ENCODE measurements at regions not wholly inside any gene's neighbourhood (a gene's known extent, or its start where the extent isn't known, plus 50 kb on each side); places are given as distances from the start of the nearest gene placed in this dataset.

DNA sequence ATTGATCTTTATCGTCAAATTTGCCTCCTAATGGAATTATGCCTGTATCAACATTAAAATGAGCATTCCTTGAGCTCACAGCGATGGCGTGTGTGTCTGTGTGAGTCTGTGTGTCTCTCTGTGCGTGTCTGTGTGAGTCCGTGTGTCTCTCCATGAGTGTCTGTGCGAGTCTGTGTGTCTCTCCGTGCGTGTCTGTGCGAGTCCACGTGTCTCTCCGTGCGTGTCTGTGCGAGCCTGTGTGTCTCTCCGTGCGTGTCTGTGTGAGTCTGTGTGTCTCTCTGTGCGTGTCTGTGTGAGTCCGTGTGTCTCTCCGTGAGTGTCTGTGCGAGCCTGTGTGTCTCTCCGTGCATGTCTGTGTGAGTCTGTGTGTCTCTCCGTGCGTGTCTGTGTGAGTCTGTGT lies 326.5 kb upstream of the B3GAT1 start:
- Mint-ChIP-seq H3K9me3 (no peaks in the 10 kb centered on the region), H3K27me3 (peaks cover under 1% of the 10 kb centered on the region), H3K27ac (no peak overlapping the region), H3K36me3 (no peaks in the 10 kb centered on the region), H3K4me3 (no peak overlapping the region), H3K4me1 (peaks cover 7% of the 10 kb centered on the region)
- DNase-seq = no peak
- ATAC-seq (ENCODE audit: low read depth) = no peak
- POLR2A ChIA-PET = no interaction called here

DNA sequence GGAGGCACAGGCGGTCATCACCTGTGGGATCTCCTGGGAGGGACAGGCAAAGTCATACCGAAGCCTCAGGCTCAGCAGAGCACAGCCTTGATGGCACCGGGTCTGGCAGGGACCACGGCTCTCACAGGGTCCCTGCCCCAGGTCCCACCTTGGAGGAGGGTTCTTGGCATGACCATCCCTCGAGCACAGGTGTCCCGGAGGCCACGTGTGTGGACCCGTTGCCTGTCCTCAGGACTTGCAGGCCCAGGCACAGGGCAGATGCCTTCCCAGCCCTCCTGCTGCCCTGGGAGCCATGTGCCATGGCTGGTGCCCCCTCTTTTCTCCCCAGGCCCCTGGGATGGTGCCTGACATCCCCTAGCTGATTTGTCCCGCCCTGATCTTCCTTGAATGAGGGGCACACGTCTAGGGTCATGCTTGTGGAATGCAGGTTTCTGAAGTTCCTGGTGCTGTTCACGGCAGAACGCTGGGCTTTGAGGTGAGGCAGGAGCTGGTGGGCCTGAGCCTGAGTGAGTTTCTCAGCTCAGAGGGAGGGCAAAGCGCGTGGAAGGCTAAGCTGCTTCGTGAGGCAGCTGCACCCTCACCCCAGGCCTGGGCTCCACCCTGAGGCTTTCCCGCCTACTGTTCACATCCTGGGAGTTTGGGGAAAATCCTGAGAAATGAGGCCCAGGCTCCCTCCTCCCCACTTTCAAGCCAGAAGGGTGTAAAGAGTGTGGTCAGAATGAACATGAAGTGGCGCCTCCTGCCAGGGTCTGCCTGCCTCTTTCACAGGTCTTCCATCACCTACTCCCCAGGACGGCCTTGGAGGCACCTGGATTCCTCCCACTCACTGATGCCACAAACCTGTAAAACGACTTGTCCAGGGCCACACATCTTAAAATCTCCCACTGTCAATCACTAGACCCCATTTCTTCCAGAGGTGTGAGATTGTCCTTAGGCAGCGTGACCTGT lies 325.8 kb upstream of the B3GAT1 start:
- H3K4me3 Mint-ChIP-seq = no peak overlapping the region
- POLR2A ChIA-PET = no interaction called here
- H3K27me3 Mint-ChIP-seq = no peaks in the 10 kb centered on the region
- H3K9me3 Mint-ChIP-seq = no peaks in the 10 kb centered on the region
- DNase-seq (no peak), ATAC-seq (ENCODE audit: low read depth) (no peak)
- peaks cover 7% of the 10 kb centered on the region for H3K4me1 Mint-ChIP-seq
- no peak overlapping the region for H3K27ac Mint-ChIP-seq
- no peaks in the 10 kb centered on the region for H3K36me3 Mint-ChIP-seq

DNA sequence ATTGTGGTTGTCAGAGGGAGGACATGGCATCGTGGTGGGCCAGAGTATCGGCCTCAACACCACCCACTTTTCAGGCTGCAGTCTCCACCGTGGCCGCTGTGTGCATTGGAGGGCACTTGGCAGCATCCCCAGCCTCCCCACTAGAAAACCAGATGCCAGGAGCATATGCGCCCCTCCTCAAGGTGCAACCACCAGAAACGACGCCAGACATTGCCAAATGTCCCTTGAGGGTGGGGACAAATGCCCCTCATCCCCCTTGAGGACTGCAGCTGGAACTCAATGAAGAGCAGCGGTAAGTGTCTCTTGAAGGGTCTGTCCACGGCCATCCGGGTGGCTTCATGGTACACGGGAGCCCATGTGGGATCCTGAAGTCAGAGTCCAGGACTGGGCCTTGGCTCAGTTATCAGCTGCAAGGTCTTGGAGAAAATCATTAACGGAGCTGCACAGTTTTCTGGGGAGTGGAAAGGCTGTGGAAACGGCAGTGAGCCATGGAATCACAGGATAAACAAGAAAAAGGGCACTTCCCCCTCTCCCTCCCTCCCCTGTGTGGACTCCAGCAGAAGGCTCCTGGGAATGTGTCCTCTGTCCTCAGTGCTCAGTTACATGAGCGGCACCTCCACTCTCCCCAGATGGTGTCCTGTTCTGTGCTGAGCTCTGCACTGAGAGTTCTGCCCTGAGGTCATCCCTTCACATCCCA lies 324.4 kb upstream of the B3GAT1 start:
- Mint-ChIP-seq H3K36me3 (no peaks in the 10 kb centered on the region), H3K4me3 (no peak overlapping the region)
- DNase-seq = no peak

DNA sequence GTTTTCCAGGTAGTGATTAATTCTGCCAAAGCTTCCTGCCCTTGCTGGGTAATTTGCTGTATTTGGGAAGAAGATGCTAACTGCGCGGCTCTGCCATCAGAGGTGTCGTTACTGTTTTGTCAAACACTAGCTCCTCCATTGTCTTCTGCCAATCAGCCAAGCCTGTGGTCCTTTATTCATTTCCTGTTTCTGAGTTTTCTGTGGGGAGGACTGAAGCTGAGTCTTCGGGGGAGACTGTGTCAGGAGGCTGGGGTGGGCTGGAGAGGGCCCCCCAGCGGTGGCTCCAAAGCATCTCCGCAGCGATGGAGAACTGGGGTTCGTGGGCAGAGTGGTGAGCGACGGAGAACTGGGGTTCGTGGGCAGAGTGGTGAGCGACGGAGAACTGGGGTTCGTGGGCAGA lies 322.9 kb upstream of the B3GAT1 start:
- no peak for DNase-seq
- Mint-ChIP-seq H3K27ac (no peak overlapping the region), H3K4me1 (peaks cover 3% of the 10 kb centered on the region), H3K9me3 (no peaks in the 10 kb centered on the region), H3K27me3 (peaks cover 3% of the 10 kb centered on the region), H3K36me3 (no peaks in the 10 kb centered on the region), H3K4me3 (peak overlapping the region; percentile 51)
- ATAC-seq (ENCODE audit: low read depth) = peak; percentile 22
- POLR2A ChIA-PET = no interaction called here

More for the DNA sequence above, 324.4 kb upstream of the B3GAT1 start:
- Mint-ChIP-seq H3K27me3 (peaks cover 3% of the 10 kb centered on the region), H3K27ac (no peak overlapping the region), H3K4me1 (peaks cover 3% of the 10 kb centered on the region), H3K9me3 (no peaks in the 10 kb centered on the region)
- POLR2A ChIA-PET = no interaction called here
- no peak for ATAC-seq (ENCODE audit: low read depth)

DNA sequence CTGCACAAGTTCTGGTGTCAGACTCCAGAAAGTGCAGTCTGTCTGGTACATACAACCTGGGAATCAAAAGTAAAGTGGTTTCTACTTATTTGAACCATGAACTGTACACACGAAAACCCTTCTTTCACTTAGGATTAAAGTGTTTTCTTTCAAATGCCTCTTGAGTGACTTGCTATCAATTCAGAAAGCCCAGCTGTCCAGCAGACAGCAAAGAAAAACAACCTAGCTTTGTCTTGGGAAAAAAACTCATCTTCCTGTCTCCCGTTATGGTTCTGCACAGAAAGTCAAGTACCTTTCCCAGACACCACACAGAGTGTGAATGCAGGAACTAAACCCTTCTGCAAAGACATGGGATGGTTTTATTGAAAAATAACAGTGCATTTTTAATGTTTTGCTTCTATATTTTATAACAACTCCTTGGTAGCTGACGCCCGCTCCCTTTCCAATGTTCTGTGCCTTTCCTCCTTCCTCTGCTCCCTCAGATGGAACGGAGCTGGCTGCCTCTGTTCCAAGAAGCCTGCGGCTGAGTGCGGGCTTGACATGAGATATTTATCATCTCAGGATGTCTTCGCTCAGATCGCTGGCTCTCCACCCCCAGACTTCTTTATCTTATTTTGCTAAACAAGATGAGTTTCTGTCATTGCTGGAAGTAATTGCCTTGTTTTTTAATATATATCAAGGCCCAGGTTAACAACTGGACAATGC lies 322.3 kb upstream of the B3GAT1 start:
- Mint-ChIP-seq H3K27ac (no peak overlapping the region), H3K9me3 (no peaks in the 10 kb centered on the region), H3K4me3 (no peak overlapping the region), H3K27me3 (peaks cover 3% of the 10 kb centered on the region), H3K36me3 (no peaks in the 10 kb centered on the region), H3K4me1 (peaks cover 3% of the 10 kb centered on the region)
- POLR2A ChIA-PET = no interaction called here
- DNase-seq (no peak), ATAC-seq (ENCODE audit: low read depth) (no peak)

DNA sequence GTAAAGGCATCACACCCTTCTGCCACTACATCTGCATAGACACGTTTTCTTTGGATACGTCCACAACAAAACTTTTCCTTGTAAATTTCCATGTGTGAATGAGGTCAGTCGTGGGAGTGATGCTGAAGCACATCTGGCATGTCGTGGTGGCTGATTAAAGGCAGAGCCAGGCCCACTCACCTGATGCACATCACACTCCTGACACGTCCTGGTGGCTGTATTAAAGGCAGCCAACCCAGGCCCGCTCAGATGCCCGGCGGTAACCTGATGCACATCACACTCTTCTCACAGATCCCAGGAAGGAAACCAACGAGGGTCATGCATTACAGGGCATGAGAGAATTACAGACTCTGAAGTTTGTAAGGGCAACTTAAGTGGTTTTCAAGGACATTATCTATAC lies 321.6 kb upstream of the B3GAT1 start:
- no peak for DNase-seq
- no peak for ATAC-seq (ENCODE audit: low read depth)
- H3K4me3 Mint-ChIP-seq = no peak overlapping the region
- peaks cover 3% of the 10 kb centered on the region for H3K27me3 Mint-ChIP-seq
- no peaks in the 10 kb centered on the region for H3K9me3 Mint-ChIP-seq
- no peak overlapping the region for H3K27ac Mint-ChIP-seq
- POLR2A ChIA-PET = no interaction called here
- H3K36me3 Mint-ChIP-seq = no peaks in the 10 kb centered on the region
- H3K4me1 Mint-ChIP-seq = peaks cover 3% of the 10 kb centered on the region

DNA sequence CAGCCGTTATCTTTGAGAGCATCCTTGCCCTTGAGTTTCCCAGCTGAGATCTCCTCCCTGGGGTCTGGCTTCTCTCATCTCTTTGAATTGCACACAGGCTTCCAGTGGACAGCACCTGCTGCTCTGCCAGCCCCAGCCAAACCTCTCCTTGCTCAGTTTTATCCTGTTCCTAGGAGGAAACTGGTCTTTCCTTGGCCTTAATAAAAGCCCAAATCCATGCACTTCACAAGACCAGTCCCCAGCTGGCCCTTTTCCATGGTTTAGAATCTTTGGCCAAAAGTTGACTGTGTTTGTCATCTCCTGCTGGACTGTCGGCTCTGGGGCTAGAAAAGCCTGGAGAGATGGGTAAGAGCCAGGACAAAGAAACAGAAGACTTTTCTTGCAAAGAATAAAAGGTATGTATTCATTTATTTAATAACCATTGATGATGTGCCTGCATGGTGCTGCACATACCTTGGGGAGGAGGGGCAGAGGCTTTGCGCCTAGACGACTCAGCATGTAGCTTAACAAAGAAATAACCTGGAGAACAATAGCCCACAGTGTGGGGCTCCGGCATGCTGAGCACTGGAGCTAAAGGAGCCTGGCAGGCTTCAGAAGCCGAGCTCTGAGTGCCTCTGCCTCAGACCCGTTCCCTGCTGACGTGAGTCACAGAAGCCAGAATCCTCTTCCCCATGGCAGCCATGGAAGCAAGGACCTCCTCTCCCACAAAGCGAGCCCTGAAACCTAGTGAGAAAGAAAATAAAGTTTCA lies 319.3 kb upstream of the B3GAT1 start:
- DNase-seq (no peak), ATAC-seq (ENCODE audit: low read depth) (no peak)
- peaks cover 6% of the 10 kb centered on the region for H3K27me3 Mint-ChIP-seq
- H3K4me1 Mint-ChIP-seq = peaks cover 3% of the 10 kb centered on the region
- no peak overlapping the region for H3K4me3 Mint-ChIP-seq
- no peaks in the 10 kb centered on the region for H3K36me3 Mint-ChIP-seq
- H3K9me3 Mint-ChIP-seq = no peaks in the 10 kb centered on the region
- POLR2A ChIA-PET = no interaction called here
- no peak overlapping the region for H3K27ac Mint-ChIP-seq

DNA sequence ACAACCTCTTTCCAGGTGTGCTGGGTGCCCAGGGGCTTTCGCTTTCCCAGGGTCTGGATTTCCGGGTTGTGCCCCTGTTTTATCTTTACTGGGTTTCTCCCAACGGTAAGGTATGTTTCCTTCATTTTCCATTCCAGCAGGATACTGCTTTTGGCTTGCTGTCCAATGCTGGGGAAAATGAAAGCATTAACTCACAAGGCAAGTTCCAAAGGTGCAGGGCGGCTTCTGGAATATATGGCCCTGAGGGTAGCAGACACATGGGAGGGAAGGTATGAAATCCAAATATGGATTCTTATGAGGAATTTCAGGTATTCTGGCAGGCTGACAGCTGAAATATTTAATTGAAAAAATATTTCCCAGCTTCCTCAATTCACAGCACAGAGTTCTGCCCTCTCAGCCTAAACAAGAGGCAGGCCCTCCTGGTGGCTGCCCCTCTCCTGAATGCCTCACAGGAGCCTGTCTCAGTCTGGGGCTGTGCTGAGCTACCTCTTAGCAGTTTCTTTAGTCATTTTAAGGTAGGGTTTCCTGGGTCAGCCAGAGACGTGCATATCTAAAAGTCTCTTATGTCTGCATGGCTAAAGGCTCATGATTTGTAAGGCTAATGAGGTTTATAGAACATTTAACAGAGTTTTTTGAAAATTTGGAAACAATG lies 318.6 kb upstream of the B3GAT1 start:
- Mint-ChIP-seq H3K4me1 (peaks cover 3% of the 10 kb centered on the region), H3K4me3 (no peak overlapping the region), H3K36me3 (no peaks in the 10 kb centered on the region), H3K27ac (no peak overlapping the region), H3K27me3 (peaks cover 6% of the 10 kb centered on the region), H3K9me3 (no peaks in the 10 kb centered on the region)
- POLR2A ChIA-PET = no interaction called here
- DNase-seq (no peak), ATAC-seq (ENCODE audit: low read depth) (no peak)

DNA sequence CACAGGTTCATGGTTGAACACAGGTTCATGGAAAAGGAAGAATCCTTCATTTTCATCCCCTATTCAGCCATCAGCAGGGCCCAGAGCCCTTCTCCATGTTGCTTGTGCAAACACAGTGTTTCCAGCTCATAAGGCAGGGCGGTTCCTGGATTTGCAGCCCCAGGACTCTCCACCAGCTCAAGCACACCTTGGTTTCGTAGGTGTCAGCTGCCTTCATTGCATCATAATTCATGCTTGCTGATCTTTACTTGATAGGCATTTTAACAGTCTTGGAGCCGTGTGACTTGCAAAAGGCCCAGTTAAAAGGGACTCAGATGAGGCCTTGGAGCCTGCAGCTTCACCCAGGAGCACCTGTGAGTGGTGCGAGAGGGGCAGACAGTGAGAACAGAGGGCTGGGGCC lies 318.1 kb upstream of the B3GAT1 start:
- Mint-ChIP-seq H3K9me3 (no peaks in the 10 kb centered on the region), H3K36me3 (no peaks in the 10 kb centered on the region), H3K4me1 (peaks cover 3% of the 10 kb centered on the region), H3K4me3 (no peak overlapping the region), H3K27ac (no peak overlapping the region), H3K27me3 (peaks cover 6% of the 10 kb centered on the region)
- POLR2A ChIA-PET = no interaction called here
- no peak for ATAC-seq (ENCODE audit: low read depth)
- no peak for DNase-seq

DNA sequence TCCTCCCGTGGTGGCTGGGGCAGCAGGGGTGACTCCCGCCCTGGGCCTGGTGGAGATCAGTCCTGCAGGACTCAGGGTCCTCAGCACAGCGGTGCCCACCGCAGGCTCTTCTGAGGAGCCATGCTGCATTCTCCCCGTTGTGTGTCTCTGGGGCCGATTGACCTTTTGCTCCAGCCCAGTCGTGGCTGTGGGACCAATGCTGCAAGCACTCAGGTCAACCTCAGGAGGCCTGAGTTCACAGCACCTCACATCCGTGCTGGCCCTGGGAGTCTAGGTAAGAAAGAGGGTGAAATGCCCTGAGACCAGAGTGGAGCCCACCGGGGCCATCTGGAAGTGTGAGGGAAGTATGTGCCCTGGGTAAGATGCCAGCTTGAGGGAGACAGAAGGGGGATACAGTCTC lies 316.1 kb upstream of the B3GAT1 start:
- H3K4me1 Mint-ChIP-seq = no peaks in the 10 kb centered on the region
- H3K36me3 Mint-ChIP-seq = no peaks in the 10 kb centered on the region
- ATAC-seq (ENCODE audit: low read depth) (no peak), DNase-seq (no peak)
- peaks cover 10% of the 10 kb centered on the region for H3K27me3 Mint-ChIP-seq
- POLR2A ChIA-PET = no interaction called here
- H3K4me3 Mint-ChIP-seq = no peak overlapping the region
- no peaks in the 10 kb centered on the region for H3K9me3 Mint-ChIP-seq
- no peak overlapping the region for H3K27ac Mint-ChIP-seq

DNA sequence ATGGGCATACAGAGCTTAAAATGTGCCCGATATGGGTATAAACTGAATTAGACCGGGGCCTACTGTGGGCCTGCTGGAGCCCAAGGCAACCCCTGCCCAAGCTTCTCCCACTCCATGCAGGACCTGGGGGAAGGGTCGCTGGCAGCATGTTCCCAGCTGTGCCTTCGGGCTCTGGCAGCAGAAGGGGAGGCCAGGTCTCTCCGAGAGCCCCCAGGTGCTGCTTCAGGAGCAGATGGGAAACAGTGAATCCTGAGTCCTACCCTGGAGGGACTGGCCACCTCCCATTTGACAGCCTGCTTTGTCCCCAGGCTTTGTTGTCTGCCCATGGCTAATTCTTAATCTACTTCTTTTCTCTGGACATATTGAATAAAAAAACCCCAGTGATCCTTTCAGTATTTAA lies 315.6 kb upstream of the B3GAT1 start:
- Mint-ChIP-seq H3K4me1 (no peaks in the 10 kb centered on the region), H3K27ac (no peak overlapping the region), H3K27me3 (peaks cover 12% of the 10 kb centered on the region), H3K4me3 (no peak overlapping the region), H3K9me3 (no peaks in the 10 kb centered on the region), H3K36me3 (no peaks in the 10 kb centered on the region)
- no peak for DNase-seq
- POLR2A ChIA-PET = no interaction called here
- ATAC-seq (ENCODE audit: low read depth) = no peak

DNA sequence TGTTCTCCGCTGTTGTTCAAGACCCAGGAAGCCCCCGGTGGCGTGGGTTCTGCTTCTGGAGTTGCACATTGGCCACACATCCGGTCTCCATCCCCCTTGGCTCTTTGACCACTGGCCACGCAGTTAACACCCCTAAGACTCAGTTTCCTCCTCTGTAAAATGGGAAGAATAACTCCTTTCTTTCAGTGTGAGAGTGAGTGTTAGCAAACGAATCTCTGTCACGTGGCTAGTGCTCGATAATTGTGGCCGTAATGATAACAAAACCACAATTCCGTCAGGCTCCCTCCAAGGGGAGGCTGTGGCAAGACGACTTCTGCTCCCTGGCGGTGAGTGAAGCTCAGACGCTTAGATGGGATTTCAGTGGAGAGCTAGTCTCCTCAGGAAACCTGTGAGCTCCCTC lies 315.2 kb upstream of the B3GAT1 start:
- H3K9me3 Mint-ChIP-seq = no peaks in the 10 kb centered on the region
- POLR2A ChIA-PET = no interaction called here
- H3K27ac Mint-ChIP-seq = no peak overlapping the region
- ATAC-seq (ENCODE audit: low read depth) (no peak), DNase-seq (no peak)
- H3K36me3 Mint-ChIP-seq = no peaks in the 10 kb centered on the region
- peaks cover 10% of the 10 kb centered on the region for H3K27me3 Mint-ChIP-seq
- no peak overlapping the region for H3K4me3 Mint-ChIP-seq
- H3K4me1 Mint-ChIP-seq = no peaks in the 10 kb centered on the region

Measured in activated naive CD8-positive, alpha-beta T cell treated with anti-CD3 and anti-CD28 coated beads, Interleukin-2, amount 10 ng/mL, durations not matched to agents 7 days and 5 days (primary cell).